H1 (cell line): ENCODE measurements at regions not wholly inside any gene's neighbourhood (a gene's known extent, or its start where the extent isn't known, plus 50 kb on each side); places are given as distances from the start of the nearest gene placed in this dataset.

Source experiments
- ASH2L ChIP-seq: fragments of 200-600, 300-600 bp; sonication (generic); IDR thresholded peaks from one replicate; pipeline ENCODE4 v1.7.1; 2017; ENCODE audit warnings: low read length
- FOSL1 ChIP-seq: IDR thresholded peaks from 2 replicates; pipeline ENCODE4 v1.6.1; 2011; ENCODE audit warnings: mild to moderate bottlenecking, low read depth, low read length, moderate library complexity; ENCODE audit not compliant: insufficient read depth
- RBBP5 ChIP-seq: IDR thresholded peaks from 2 replicates; pipeline ENCODE4 v1.7.1; 2012; ENCODE audit warnings: low read depth, mild to moderate bottlenecking, inconsistent platforms, low read length, moderate library complexity, borderline replicate concordance
- RFX5 ChIP-seq: IDR thresholded peaks from 2 replicates; pipeline ENCODE4 v1.6.1; 2011; ENCODE audit warnings: low read depth, low read length, improper control_type of control experiment, borderline replicate concordance
- SIRT6 ChIP-seq: IDR thresholded peaks from one replicate; pipeline ENCODE4 v1.7.1; 2012; ENCODE audit warnings: low read length, inconsistent platforms
- TAF1 ChIP-seq: IDR thresholded peaks from 2 replicates; pipeline ENCODE4 v1.6.1; 2011; ENCODE audit warnings: mild to moderate bottlenecking, low read depth, low read length
- TF ChIP-seq, protein P1 (sequence below), 3 experiments: IDR thresholded peaks; 1 replicate in 2 of 3; 2 replicates in 1 of 3; pipeline versions ENCODE4 v1.5.1 to v1.6.1; 2011; ENCODE audit warnings: low read length in 3 of 3, mild to moderate bottlenecking in 3 of 3, inconsistent platforms in 2 of 3, low read depth in 1 of 3, moderate library complexity in 1 of 3; ENCODE audit not compliant: insufficient read depth in 1 of 3; ENCODE audit errors: control extremely low read depth in 1 of 3
- TF ChIP-seq, protein P2 (sequence below): IDR thresholded peaks from 2 replicates; pipeline ENCODE4 v1.6.1; 2012; ENCODE audit warnings: inconsistent platforms

DNA sequence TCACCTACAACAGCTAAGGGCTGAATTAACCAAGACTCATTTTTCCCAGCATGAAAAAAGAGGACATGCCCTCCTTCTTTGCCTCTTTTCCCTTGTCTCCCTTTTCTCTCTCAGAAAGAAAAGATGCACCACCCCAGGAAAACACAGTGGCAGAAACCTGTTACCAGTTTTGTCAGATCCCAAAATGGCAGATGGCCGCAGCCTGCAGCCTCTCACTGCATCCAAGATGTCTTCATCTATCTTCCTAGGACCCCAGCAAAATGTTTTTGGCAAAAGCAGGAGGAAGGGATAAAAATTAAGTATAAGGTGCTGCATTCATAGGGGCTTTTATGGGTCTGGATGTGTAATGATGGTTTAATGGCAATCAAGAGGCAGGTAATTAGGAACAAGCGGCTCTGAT lies 266.6 kb upstream of the NPVF start:
- TF ChIP-seq SIRT6, result no peak
- no peak for TF ChIP-seq RFX5
- no peak for TF ChIP-seq FOSL1
- TF ChIP-seq ASH2L, result no peak
- TF ChIP-seq RBBP5, result no peak
- TF ChIP-seq, protein P1, sequence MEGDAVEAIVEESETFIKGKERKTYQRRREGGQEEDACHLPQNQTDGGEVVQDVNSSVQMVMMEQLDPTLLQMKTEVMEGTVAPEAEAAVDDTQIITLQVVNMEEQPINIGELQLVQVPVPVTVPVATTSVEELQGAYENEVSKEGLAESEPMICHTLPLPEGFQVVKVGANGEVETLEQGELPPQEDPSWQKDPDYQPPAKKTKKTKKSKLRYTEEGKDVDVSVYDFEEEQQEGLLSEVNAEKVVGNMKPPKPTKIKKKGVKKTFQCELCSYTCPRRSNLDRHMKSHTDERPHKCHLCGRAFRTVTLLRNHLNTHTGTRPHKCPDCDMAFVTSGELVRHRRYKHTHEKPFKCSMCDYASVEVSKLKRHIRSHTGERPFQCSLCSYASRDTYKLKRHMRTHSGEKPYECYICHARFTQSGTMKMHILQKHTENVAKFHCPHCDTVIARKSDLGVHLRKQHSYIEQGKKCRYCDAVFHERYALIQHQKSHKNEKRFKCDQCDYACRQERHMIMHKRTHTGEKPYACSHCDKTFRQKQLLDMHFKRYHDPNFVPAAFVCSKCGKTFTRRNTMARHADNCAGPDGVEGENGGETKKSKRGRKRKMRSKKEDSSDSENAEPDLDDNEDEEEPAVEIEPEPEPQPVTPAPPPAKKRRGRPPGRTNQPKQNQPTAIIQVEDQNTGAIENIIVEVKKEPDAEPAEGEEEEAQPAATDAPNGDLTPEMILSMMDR (IDR thresholded peaks at IDR 0.05; ENCODE audit: control extremely low read depth in 1 of 3, insufficient read depth in 1 of 3, low read depth in 1 of 3, low read length in 3 of 3), result no peak
- TF ChIP-seq, protein P2, sequence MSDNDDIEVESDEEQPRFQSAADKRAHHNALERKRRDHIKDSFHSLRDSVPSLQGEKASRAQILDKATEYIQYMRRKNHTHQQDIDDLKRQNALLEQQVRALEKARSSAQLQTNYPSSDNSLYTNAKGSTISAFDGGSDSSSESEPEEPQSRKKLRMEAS, result no peak
- no peak for TF ChIP-seq TAF1
